Non-pigmented ciliary epithelial cell (primary cell): ENCODE measurements at regions not wholly inside any gene's neighbourhood (a gene's known extent, or its start where the extent isn't known, plus 50 kb on each side); places are given as distances from the start of the nearest gene placed in this dataset.
A peak's percentile ranks its signal among the peaks of the same experiment; 100 is the strongest.

Experiments
- DNase-seq: peaks from one replicate; pipeline ENCODE4 v3.0.0-alpha.2; 2010; ENCODE audit warnings: low read depth

DNA sequence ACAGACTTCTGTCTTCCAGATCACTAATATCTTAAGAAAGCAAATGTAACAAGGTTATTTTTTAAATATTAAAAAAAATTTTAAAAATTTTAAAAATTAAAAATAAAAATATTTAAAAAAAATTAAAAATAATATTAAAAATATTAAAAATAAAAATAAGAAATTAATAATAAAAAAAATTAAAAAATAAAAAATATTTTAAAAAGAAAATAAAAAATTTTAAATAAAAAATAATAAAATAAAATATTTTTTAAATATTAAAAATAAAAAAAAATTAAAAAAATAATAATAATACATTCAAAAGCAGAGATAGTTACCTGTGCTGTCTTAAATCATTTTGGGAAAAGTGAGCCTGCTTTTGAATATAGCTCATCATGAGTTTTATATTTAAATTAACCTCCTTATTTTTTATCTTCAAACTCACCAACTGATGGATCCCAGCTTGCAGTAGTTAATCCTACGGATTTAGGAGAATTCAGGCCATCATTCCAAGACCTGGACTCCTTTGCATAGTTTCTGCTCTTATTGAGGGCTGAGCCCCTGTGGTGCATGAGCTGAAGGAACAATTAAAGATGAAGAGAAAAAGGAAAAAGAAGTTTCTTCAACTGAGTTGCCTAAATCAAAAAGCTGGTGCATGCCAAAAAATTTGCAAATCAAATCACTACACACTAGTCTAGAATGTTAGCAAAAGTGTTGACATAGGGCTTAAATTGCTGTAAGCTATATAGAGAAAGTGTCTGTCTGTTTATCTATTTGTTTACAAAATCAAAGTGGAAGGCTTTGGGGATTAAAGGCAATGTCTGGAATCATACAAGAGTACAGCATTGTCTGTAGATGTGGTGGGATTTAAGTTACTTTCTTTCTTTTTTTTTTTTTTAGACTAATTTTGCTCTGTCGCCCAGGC lies 50.5 kb upstream of the ZNF438 start:
- no peak for DNase-seq

DNA sequence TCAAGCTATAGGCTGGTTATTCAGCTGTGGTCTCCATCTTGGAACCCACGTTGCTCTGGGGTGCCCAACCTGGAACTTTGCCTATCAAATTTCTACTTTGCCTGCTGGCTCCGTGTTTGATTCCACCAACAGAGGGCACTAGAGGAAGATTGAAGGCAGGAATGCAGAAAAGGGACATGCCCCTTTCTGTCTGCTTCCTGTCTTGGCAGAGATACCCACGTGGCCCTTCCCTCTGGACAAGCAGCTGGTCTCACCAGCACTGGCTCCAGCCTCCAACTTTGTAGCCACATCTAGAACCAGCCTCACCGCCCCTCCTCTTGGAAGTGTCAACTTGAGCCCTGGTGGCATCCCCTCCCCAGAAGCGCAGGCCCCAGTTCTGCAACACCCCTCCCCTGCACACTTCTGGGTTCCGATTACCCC lies 52.1 kb upstream of the ZNF438 start:
- no peak for DNase-seq

DNA sequence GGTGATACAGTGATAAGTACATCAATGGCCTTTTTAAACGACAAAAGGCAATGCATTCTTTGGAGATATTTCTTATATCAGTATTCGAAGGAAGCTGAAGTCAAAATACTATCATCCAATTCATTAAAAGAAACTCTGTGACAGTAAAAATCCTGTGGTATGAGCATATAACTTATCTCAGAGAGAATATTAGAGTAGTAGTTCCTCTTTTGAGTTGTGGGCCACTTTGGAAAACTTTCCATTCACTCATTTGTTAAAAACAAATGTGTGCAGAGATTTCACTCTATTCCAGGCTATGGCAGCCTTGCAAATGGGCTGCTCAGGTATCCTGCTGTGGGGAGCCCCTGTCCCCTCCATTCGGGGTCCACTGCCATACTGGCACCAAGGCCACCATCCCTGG lies 55.3 kb upstream of the ZNF438 start:
- no peak for DNase-seq

DNA sequence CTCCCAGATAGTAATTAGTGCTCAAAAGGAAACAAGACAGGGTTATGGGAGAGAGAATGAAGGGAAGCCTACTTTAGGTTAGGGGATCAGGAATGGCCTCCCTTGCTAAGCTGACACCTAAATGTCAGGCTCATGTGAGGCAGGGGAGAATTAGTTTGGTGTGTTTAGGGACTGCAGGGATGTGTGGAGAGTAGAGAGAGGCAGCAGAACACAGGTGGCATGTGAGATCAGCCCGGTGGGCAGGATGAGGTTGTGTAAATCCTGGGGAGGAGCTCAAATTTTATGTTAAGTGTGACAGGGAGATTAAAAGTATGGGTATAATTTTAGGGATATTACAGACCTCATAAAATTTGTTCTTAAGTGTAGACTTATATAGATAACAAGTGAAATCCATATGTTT lies 56.2 kb upstream of the ZNF438 start:
- DNase-seq = no peak

DNA sequence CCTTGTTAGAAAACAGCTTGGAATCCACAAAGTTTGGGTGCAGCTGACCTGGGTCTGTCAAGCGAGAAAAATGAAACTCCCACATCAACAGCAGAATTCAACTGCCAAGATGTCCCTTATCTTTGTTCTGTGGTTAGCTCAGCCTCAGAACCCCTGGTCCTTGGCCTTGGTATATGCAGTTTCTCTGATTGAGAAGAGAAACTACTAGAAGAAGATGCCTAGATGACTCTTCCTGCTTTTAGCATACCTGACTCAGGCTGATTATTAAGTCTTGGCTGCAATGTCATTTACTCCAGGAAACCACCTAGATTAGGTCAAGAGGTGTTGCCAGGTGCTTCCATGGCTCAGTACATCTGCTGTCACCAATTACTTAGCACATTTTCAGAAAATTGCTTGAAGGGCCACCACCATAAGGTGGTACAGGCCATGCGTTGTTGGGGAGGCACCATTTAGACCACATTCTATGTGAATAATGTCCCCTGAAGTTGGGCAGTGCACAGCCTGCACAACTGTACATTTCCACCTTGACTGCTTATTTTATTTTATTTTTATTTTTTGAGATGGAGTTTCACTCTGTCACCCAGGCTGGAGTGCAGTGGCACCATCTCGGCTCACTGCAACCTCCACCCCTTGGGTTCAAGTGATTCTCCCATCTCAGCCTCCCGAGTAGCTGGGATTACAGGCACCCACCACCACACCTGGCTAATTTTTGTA lies 59.4 kb upstream of the ZNF438 start:
- no peak for DNase-seq

DNA sequence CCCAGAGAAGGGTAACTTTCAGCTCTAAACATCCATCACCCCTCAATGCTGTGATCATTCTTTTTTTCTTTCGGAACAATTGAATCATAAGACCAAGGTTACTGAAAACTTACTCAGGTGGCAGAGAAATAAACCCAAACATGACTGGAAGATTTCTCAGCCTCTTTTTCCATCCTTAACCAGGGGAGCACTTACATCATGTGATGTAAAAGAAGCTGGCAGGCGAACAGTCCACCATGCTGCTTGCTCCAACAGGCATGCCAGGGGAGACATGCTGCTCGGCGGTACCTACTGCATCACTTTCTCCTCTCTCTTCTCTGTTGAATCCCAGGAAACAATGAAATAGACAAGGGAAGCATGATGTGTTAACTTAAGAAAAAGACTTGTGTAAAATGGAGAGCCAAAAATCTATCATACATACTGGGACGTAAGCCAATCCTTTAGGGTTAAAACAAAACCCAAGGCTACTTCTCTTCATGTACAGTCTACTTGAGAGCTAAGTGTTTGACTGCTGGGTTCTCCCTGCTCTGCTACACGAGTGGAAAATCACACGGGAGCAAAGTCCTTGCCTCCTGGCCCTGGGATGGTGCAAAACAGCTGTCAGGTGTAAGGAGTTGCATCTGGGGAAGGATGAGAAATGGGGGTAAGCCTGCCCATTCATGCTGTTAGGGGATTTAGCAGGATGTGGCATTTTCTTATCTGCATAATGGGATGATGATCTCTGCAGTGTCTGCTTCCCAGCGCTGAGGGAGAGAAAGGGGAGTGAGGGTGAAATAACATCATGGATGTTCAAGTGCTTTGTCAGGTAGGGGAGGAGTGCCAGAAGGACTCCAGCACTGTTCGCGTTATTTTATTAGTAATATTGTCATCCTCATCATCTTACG lies 64.3 kb upstream of the ZNF438 start:
- no peak for DNase-seq

DNA sequence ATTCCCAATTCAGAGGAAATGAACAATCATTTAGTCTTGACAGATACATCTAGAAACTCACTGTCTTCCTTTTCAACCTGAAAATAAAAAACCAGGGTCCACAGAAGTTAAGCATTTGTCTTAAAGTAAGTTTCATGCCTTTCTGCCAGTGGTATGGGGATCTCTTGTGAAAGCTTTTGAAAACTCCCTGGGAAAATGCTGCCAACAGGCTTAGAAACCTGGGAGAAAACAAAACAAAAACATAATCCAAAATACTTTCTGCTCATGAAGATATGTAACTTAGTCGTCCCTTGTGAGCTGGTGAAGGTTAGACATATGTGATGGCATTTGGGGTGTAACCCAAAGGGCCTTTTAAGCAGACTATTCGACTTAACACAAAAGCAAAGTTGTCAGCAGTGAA lies 66.4 kb upstream of the ZNF438 start:
- no peak for DNase-seq

DNA sequence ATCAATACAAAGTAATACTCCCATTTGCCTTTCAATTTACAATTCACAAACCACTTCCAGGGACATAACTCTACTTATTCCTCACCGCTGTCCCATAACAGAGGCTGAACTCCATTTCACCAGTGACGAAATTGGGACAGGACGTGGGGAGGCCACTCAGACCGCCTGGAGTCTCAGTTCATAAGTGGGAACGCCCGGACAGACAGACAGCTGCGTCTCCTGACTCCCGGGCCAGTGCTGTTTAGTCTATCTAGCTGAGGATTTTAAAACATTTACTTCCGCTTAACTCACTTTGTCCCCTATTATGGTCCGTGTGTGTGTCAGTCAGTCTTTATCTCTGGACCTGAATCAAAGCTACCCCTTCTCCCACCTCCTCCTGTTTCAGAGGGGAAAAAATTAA lies 67.4 kb upstream of the ZNF438 start:
- no peak for DNase-seq

DNA sequence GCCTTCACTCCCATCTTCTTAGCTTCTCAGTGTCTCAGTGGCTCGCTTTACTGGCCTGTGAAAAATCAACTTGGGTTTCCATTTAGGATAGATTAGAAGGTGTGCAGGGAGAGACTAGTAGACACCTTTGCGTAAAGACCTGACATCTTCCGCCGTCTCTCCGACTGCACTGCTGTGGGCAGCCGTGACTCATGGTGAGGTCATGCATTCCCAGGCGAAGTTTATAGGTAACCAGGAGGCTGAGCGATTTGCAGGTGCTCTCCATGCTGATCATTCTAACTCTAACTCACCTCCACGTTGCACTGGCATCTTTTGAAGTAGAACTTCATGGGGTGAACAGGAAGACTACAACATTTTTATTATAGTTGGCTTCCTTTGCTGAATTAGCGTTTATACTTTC lies 68.0 kb upstream of the ZNF438 start:
- DNase-seq = no peak

DNA sequence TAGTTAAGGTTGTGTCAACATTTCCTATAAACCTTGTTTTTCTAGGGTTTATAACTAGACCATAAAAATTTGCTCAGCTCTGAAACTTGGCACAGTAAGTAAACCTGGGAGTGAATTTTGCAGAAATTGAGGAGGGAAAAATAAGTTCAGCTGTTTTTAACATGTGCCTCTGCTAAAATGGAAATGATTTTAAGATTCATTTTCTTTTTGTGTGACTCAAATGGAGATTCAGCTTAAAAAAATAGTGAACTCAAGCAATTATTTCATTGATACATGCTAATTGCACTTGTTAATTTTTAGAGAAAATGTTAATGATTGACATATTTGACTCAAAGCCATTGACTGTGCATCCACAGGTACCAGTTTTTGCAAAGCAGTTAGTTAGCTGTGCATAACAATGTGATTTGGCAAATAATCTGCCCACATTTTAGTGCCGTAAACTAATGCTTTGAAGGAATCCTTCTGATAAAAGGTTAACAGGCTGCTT lies 68.5 kb upstream of the ZNF438 start:
- no peak for DNase-seq

DNA sequence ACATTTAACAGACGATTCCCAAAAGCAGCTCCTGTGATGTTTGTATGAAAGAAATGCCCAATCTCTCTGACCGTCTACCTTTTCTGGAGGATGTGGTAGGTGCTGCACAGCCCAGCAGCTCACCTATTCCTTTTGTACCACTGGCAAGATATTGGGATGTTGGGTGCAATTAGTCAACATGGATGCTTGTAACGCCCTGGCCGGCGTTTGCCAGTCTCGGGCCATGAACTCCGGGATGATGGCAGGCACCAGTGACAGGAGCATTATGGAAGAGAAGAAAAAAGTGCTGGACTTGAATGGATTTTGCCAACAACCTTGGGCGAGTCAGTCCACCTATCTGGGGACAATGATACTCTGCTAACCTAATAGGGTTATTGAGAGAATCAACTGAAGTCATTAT lies 69.0 kb upstream of the ZNF438 start:
- DNase-seq = no peak

DNA sequence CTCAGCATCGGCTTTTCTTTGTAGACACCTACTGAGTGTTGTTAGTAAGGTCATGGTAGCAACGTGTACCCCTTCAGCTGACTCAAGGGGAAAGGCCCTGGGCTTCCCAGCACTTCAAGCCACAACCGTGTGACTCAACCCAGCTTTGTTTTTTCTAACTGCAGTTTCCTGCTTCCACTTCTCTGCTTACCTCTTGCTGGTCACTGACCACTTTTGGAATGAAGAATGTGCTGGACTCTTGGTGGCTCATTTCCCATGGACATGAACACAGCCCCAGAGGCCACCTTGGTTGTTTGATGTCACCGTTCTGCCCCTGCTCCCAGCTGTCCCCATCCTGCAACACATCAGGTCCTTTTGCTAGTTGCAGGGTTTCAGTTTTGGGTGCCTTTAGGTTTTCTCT lies 69.5 kb upstream of the ZNF438 start:
- DNase-seq = peak; percentile 80

DNA sequence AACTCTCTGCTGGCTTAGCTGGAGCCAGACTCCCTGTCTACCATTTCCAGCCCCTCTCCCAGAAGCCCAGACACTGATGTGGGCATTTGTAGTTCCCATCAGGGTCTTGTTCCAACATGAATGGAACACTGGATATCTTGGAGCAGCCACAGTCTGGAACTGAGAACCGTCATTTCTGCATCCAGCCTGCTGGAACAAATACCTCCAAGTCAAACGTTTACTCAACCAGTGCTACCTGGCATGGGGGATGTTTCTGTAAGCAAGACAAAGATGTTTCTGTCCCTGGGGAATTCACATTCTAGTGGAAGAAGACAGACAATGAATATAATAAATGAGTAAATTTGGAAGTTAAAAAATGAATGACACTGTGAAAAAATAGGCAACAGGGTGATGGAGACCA lies 70.8 kb upstream of the ZNF438 start:
- no peak for DNase-seq

DNA sequence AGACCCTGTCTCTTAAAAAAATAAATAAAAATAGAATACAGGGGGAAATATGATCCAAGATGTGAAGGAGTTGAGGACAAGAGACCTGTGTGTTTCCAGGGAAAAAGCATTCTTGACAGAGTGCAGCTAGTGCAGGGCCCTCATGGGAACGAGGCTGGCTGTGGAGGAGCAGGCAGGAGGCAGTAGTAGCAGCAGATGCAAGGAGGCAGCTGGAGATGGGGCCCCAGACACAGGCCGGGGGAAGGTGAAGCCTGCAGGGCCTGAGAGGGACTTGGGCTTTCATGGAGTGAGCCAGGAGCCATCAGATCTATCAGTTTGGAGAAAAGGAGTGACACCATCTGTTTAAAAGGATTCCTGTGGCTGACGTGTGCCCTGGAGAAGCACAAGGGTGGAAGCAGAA lies 71.4 kb upstream of the ZNF438 start:
- DNase-seq = no peak

DNA sequence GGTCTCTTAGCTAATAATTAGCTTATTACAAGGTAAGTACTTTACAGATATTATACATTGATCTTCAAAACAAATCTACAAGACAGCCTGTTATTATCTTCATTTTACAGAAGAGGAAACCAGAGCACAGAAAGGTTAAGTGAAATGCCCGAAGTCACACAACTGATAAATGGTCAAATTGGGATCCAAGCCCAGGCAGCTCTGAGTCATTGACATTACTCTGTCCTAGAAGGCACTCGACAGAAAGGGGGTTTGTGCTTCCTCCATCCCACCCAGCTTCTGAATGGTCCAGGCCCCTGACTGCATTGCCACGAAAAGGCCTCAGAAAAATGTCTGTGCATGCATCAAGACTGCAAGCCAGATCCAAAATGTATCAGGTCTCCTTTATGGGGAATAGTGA lies 81.3 kb upstream of the ZNF438 start:
- no peak for DNase-seq

DNA sequence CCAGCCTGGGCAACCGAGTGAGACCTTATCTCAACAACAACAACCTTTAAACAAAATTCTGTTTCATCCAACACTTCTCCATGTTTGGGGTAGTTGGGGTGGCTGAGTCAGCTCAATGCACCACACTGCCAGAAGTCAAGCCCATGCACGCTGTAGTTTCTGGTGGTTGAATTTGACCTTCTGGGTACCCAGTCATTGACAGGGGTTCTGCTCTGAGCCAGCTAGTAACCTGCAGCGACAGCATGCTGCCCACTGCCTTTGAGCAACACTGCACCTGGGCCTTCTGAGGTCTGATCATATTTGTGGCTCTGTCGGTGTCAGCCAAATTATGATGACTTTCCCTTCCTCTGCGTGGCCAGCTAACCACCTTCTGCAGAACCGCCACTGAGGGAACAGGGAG lies 84.6 kb upstream of the ZNF438 start:
- no peak for DNase-seq

DNA sequence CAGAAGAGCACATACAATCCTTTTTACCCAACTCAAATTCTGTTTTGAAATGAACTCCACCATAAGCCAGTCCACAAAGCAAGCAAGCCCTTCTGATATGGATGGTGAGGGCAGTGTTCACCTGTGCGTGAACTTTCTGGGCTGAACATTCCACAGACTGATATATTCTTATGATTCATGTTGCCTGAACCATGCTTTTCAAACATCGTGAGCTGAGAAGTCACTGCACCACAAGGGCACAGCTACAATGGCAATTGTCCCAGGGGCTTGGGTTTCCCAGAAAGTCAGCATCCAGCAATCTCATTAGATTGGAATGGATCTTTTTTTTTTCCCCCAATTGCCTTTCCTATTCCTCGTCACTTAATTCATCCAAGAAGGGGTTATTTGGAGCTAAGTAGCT lies 86.9 kb upstream of the ZNF438 start:
- peak; percentile 80 for DNase-seq

DNA sequence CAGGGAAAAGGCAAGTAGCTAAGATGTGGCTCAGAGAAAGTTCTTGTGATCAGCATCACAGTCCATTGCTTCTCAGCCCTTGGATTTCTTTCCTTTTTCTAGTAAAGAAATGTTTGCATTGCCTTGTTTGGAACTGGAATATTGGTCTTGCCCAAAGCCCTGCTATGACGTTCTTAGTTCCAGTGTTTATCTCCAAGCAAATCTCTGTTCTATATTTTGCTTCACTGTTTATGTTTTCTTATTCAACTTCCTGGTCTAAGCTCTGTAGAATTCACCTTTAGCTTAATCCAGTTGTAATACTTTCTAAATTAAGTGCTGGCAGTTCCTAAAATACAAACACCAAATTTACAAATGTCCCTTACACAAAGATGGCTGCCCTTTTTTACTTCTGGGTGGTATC lies 88.7 kb upstream of the ZNF438 start:
- no peak for DNase-seq

DNA sequence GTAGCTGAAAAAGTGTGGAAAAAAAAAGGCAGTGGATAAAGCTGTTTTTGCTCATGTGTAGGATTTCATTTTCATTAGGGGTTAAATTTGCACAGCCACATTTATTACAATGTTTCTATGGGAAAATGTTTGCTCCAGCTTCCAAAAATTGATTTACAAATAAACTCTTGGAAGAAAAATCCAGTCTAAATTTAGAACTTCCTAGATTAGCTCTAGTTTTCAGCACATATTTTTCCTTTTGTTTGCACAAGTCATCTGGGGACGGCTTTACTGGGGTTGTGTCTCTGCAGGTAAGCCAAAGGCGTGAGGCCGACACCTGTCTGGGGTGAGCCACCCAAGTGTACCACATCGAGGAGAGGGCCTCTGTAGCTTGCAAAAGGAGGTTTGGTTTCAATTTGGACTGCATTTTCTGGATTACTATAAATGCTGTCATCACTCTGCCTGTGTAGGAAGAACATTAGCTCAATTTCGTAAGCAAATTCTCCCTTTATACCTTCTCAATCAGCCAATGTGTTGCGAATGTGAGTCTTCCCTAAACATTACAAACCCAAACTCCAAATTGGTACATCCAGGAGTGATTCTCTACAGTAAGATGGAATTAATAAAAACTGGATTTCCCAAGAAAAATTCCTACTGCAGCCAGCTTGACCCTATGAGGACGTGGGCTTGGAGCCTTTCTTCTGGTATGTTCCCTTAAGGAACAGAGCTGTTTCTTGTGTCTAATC lies 89.5 kb upstream of the ZNF438 start:
- no peak for DNase-seq

DNA sequence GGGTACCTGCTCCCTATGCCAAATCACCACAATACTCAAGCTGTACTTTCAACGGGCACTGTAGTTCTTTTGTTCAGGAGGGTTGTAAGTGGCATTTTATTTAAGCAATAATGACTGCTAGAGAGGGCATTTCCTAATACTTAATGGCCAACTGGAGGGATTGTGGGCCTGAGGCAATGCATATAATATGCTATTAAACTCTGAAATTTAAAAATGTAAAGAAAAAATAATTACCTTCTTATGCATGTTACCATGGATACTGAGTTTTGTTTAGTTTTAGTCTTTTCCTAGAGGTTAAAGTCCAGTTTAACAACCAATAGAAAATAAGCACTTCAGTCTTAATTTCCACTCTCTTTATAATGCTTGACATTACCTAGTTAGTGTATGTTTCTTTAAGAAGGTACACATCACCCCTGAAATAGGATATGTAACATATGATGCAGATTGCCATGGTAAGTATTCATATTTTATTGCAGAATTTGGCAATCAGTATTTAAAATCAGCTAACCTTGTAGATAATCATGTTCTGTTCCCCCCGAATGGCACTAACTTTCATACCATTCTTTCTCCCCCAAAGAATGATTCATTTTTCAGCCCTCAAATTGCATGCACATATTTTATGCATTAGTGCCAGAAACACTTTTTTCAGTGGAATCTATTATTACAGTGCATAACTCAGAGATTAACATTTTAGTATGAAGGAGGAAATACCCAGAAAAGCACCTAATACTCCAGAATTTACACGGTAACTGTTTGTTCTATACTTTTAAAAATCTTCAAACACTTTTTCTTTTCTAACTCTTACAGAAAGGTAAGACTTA lies 90.3 kb upstream of the ZNF438 start:
- no peak for DNase-seq

DNA sequence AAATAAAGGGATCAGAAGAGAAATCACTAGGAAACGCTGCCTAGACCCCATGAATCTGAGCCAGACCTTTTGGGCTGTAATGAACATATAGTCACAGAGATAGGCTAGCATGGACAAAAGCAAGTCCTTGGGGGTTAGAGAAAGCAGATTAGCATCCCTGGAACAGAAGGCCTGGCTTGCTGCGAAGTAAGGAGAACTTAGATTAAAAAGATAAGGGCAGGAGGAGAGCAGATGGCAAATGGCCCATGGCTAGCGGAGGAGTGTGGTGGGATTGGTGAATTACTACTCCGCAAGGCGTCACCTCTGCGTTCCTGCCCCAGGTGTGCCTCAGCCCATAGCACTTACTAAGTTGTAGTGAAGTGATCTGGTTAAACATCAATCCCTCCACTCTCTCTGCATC lies 92.3 kb upstream of the ZNF438 start:
- DNase-seq = no peak
